Vagina (tissue), 2 donors: ENCODE measurements at regions not wholly inside any gene's neighbourhood (a gene's known extent, or its start where the extent isn't known, plus 50 kb on each side); places are given as distances from the start of the nearest gene placed in this dataset.

ENCODE experiments used
- POLR2AphosphoS5 ChIP-seq, 2 donors: sonication (generic); formaldehyde crosslinking; IDR thresholded peaks; one replicate each; pipeline ENCODE4 v1.9.0; 2017; ENCODE audit warnings: antibody characterized with exemption in 2 of 2, mild to moderate bottlenecking in 2 of 2, low read depth in 1 of 2; ENCODE audit not compliant: insufficient read depth in 1 of 2
- TF ChIP-seq, protein P1 (sequence below), 3 experiments: fragments of 450-650 bp in 2 of 3; fragments of 200-600 bp in 1 of 3; sonication (generic) in 1 of 3; IDR thresholded peaks; one replicate each; pipeline ENCODE4 v1.5.1; 2017 to 2019; ENCODE audit warnings: antibody characterized with exemption in 3 of 3, mild to moderate bottlenecking in 2 of 3, moderate library complexity in 2 of 3

DNA sequence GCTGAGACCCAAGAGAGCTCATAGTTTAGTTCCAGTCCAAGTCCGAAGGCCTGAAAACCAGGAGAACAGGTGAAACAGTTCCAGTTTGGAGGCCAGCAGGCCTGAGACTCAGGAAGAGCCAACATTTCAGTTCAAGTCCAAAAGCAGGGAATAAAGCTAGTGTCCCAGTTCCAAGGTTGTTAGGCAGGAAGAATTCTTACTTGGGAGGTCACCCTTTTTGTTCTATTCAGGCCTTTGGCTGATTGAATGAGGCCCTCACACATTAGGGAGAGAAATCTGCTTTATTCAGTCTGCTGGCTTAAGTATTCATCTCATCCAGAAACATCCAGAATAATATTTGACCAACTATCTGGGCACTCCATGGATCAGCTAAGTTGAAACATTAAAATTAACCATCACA is 294.6 kb downstream of the PCNX1 start:
- TF ChIP-seq, protein P1, sequence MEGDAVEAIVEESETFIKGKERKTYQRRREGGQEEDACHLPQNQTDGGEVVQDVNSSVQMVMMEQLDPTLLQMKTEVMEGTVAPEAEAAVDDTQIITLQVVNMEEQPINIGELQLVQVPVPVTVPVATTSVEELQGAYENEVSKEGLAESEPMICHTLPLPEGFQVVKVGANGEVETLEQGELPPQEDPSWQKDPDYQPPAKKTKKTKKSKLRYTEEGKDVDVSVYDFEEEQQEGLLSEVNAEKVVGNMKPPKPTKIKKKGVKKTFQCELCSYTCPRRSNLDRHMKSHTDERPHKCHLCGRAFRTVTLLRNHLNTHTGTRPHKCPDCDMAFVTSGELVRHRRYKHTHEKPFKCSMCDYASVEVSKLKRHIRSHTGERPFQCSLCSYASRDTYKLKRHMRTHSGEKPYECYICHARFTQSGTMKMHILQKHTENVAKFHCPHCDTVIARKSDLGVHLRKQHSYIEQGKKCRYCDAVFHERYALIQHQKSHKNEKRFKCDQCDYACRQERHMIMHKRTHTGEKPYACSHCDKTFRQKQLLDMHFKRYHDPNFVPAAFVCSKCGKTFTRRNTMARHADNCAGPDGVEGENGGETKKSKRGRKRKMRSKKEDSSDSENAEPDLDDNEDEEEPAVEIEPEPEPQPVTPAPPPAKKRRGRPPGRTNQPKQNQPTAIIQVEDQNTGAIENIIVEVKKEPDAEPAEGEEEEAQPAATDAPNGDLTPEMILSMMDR (IDR thresholded peaks at IDR 0.05), result no peak
- no peak for TF ChIP-seq POLR2AphosphoS5 (IDR thresholded peaks at IDR 0.05; ENCODE audit: insufficient read depth in 1 of 2, low read depth in 1 of 2)
